Endothelial cell of umbilical vein (primary cell): ENCODE measurements at regions not wholly inside any gene's neighbourhood (a gene's known extent, or its start where the extent isn't known, plus 50 kb on each side); places are given as distances from the start of the nearest gene placed in this dataset.

Experiments used
- BruUV-seq: library from RNA; stranded (reverse); fragments of 400-500 nt; replicated peaks from 2 replicates; lab custom pipeline; 2021; lab: Mats Ljungman, UMichigan
- CTCF ChIA-PET: fragments of 300-600, 350-600 bp; sonication (Branson Sonifier 250); formaldehyde crosslinking; loops from one replicate; lab custom pipeline; 2021; ENCODE audit warnings: antibody characterized with exemption, inconsistent platforms; lab: Charles Lee
- POLR2A ChIA-PET: fragments of 300-600, 350-600 bp; sonication (Branson Sonifier 250); formaldehyde crosslinking; loops from one replicate; lab custom pipeline; 2021; ENCODE audit warnings: antibody characterized with exemption, inconsistent platforms; lab: Charles Lee
- DNase-seq: peaks from one replicate; pipeline ENCODE4 v3.0.0-alpha.2; 2011; ENCODE audit warnings: low read depth, low spot score
- FAIRE-seq: peaks from 2 replicates; lab custom pipeline; 2011; peaks lifted over from hg19 to GRCh38; lab: Jason Lieb, UNC
- H2AFZ ChIP-seq: 2 replicates; pipeline ENCODE4 v1.6.0; 2012; ENCODE audit warnings: low read depth, low read length, control low read depth, inconsistent platforms
- H3K27ac ChIP-seq: 2 replicates; pipeline ENCODE4 v1.5.1; 2011; ENCODE audit warnings: low read depth, mild to moderate bottlenecking, control low read depth, low read length, moderate library complexity; ENCODE audit not compliant: insufficient read depth
- H3K27me3 ChIP-seq, 2 experiments: 2 replicates each; pipeline versions ENCODE4 v1.6.0 to v1.6.1; 2011; ENCODE audit warnings: low read length in 2 of 2, mixed read lengths in 1 of 2; ENCODE audit not compliant: control insufficient read depth in 2 of 2, insufficient read depth in 2 of 2
- H3K36me3 ChIP-seq, 2 experiments: 2 replicates in 1 of 2; 3 replicates in 1 of 2; pipeline ENCODE4 v1.5.1; 2011; ENCODE audit warnings: low read length in 2 of 2, mild to moderate bottlenecking in 1 of 2, moderate library complexity in 1 of 2; ENCODE audit not compliant: control insufficient read depth in 2 of 2, insufficient read depth in 2 of 2; ENCODE audit errors: extremely low read depth in 1 of 2
- H3K4me1 ChIP-seq: 3 replicates; pipeline ENCODE4 v1.5.1; 2011; ENCODE audit warnings: mild to moderate bottlenecking, low read length; ENCODE audit not compliant: control insufficient read depth, insufficient read depth; ENCODE audit errors: extremely low read depth
- H3K4me2 ChIP-seq: 2 replicates; pipeline ENCODE4 v1.6.1; 2011; ENCODE audit warnings: low read length, control low read depth, mixed read lengths; ENCODE audit not compliant: insufficient read depth
- H3K4me3 ChIP-seq, 3 experiments: fragments of 200-600 bp in 1 of 3; sonication (generic), shearing (Covaris generic) in 1 of 3; replicated peaks in 1 of 3; 2 replicates each; pipeline ENCODE4 v1.5.1; 2011 to 2016; ENCODE audit warnings: control low read depth in 3 of 3, low read length in 3 of 3, mild to moderate bottlenecking in 2 of 3, inconsistent platforms in 1 of 3, low read depth in 1 of 3, moderate library complexity in 1 of 3; ENCODE audit not compliant: insufficient read depth in 1 of 3
- H3K79me2 ChIP-seq: 2 replicates; pipeline ENCODE4 v1.6.0; 2012; ENCODE audit warnings: low read length, inconsistent platforms; ENCODE audit not compliant: control insufficient read depth, insufficient read depth
- H3K9ac ChIP-seq: replicated peaks from 2 replicates; pipeline ENCODE3; 2011; ENCODE audit warnings: low read length, control low read depth; ENCODE audit not compliant: insufficient read depth; ENCODE audit errors: extremely low read depth
- H3K9me1 ChIP-seq: replicated peaks from 3 replicates; pipeline ENCODE4 v1.6.0; 2011; ENCODE audit warnings: mild to moderate bottlenecking, low read length; ENCODE audit not compliant: control insufficient read depth, insufficient read depth; ENCODE audit errors: extremely low read depth
- H3K9me3 ChIP-seq: replicated peaks from 2 replicates; pipeline ENCODE4 v1.5.1; 2012; ENCODE audit warnings: low read length, inconsistent platforms; ENCODE audit not compliant: control insufficient read depth, insufficient read depth
- H4K20me1 ChIP-seq: replicated peaks from 2 replicates; pipeline ENCODE3; 2011; ENCODE audit warnings: mild to moderate bottlenecking, low read length; ENCODE audit not compliant: control insufficient read depth, insufficient read depth; ENCODE audit errors: extremely low read depth
- EZH2 ChIP-seq: IDR thresholded peaks from 2 replicates; pipeline ENCODE4 v1.6.1; 2012; ENCODE audit warnings: borderline replicate concordance, low read depth, mild to moderate bottlenecking, moderate library complexity, low read length, inconsistent platforms; ENCODE audit not compliant: severe bottlenecking
- FOS ChIP-seq: IDR thresholded peaks from 2 replicates; pipeline ENCODE4 v1.6.1; 2011; ENCODE audit warnings: mild to moderate bottlenecking, low read length, moderate library complexity, borderline replicate concordance; ENCODE audit not compliant: insufficient read depth
- GATA2 ChIP-seq: IDR thresholded peaks from 2 replicates; pipeline ENCODE4 v1.7.0; 2011; ENCODE audit warnings: low read depth, mild to moderate bottlenecking, moderate library complexity, mixed read lengths, low read length; ENCODE audit not compliant: insufficient read length, insufficient read depth
- JUN ChIP-seq: IDR thresholded peaks from 2 replicates; pipeline ENCODE4 v1.6.1; 2011; ENCODE audit warnings: borderline replicate concordance, low read depth; ENCODE audit not compliant: insufficient read length, insufficient read depth
- MYC ChIP-seq: IDR thresholded peaks from one replicate; pipeline ENCODE4 v1.6.1; 2011; ENCODE audit warnings: mild to moderate bottlenecking, low read depth, low read length
- POLR2A ChIP-seq: IDR thresholded peaks from 2 replicates; pipeline ENCODE4 v1.6.1; 2012; ENCODE audit warnings: low read depth, mild to moderate bottlenecking, control low read depth, low read length
- POLR2AphosphoS5 ChIP-seq: IDR thresholded peaks from 2 replicates; pipeline ENCODE4 v1.6.1; 2012; ENCODE audit warnings: low read depth, mild to moderate bottlenecking, control low read depth, low read length, moderate library complexity; ENCODE audit not compliant: insufficient read depth
- dilution Hi-C: fragments of 300-500 bp; cut with MboI; formaldehyde crosslinking; loops from one replicate; pipeline ENCODE4 v1.15.0; 2019; ENCODE audit warnings: low sequenced_read_pairs; ENCODE audit not compliant: extremely low pct_ligation_motif_present
- intact Hi-C: fragments of 100-400 bp; cut with micrococcal nuclease; formaldehyde crosslinking; loops from one replicate; pipeline ENCODE4 v1.10.0; 2022
- TF ChIP-seq, protein P1 (sequence below), 2 donors: IDR thresholded peaks; 1 replicate in 1 of 2; 2 replicates in 1 of 2; pipeline ENCODE4 v1.5.1; 2011; ENCODE audit warnings: low read length in 2 of 2, mild to moderate bottlenecking in 2 of 2, moderate library complexity in 2 of 2, control low read depth in 1 of 2, inconsistent platforms in 1 of 2, low read depth in 1 of 2; ENCODE audit not compliant: insufficient read depth in 1 of 2; ENCODE audit errors: extremely low read depth in 1 of 2
- TF ChIP-seq, protein P2 (sequence below): IDR thresholded peaks from 2 replicates; pipeline ENCODE4 v1.6.1; 2011; ENCODE audit not compliant: insufficient read depth, insufficient read length

DNA sequence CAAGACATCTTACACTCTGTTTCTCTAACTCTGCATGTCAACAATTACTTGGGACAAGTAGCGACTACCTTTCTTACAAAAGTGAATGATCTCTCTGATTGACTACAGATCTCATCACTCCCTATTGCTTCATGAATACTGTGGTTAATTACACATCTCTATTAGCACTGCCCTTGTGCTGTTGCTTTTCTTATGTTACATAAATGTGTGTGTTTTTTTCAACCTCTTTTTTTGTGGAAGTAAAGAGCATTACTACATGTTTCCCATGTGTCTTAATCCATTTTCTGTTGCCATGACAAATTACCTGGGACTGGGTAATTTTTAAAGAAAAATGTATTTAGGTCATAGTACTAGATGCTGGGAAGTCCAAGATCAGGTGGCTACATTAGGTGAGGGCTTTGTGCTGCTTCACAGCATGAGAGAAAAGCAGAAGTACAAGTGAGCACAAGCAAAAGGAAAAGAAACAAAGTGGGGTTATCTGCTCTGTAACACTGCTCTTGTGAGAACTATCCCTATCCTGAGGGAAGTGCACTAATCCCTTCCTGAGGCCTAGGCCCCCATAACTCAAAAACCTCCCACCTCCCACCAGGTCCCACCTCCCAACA lies 298.2 kb upstream of the SATB1 start:
- CTCF ChIA-PET, result no interaction called here

More for the DNA sequence above, 298.2 kb upstream of the SATB1 start:
- Histone ChIP-seq H3K4me1 (no peaks in the 10 kb centered on the region), H3K4me2 (no peak overlapping the region), H3K9ac (no peak overlapping the region), H3K9me3 (peaks cover 5% of the 10 kb centered on the region), H3K4me3 (no peak overlapping the region), H3K27ac (no peak overlapping the region), H3K9me1 (no peaks in the 10 kb centered on the region), H3K27me3 (no peaks in the 10 kb centered on the region), H4K20me1 (no peaks in the 10 kb centered on the region), H3K79me2 (no peaks in the 10 kb centered on the region), H3K36me3 (no peaks in the 10 kb centered on the region), H2AFZ (no peak overlapping the region)
- TF ChIP-seq JUN (no peak), POLR2AphosphoS5 (no peak), GATA2 (no peak), FOS (no peak), MYC (no peak), POLR2A (no peak), EZH2 (no peak)
- TF ChIP-seq, protein P1, sequence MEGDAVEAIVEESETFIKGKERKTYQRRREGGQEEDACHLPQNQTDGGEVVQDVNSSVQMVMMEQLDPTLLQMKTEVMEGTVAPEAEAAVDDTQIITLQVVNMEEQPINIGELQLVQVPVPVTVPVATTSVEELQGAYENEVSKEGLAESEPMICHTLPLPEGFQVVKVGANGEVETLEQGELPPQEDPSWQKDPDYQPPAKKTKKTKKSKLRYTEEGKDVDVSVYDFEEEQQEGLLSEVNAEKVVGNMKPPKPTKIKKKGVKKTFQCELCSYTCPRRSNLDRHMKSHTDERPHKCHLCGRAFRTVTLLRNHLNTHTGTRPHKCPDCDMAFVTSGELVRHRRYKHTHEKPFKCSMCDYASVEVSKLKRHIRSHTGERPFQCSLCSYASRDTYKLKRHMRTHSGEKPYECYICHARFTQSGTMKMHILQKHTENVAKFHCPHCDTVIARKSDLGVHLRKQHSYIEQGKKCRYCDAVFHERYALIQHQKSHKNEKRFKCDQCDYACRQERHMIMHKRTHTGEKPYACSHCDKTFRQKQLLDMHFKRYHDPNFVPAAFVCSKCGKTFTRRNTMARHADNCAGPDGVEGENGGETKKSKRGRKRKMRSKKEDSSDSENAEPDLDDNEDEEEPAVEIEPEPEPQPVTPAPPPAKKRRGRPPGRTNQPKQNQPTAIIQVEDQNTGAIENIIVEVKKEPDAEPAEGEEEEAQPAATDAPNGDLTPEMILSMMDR (IDR thresholded peaks at IDR 0.05; ENCODE audit: extremely low read depth in 1 of 2, insufficient read depth in 1 of 2, low read depth in 1 of 2, low read length in 2 of 2), result no peak
- TF ChIP-seq, protein P2, sequence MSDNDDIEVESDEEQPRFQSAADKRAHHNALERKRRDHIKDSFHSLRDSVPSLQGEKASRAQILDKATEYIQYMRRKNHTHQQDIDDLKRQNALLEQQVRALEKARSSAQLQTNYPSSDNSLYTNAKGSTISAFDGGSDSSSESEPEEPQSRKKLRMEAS, result no peak
- BruUV-seq, result no TSS peak
- dilution Hi-C loops, result no loop called here
- POLR2A ChIA-PET, result no interaction called here
- DNase-seq, result no peak
- intact Hi-C loops, result no loop called here
- FAIRE-seq, result no peak
